HepG2 (cell line): ENCODE measurements at regions not wholly inside any gene's neighbourhood (a gene's known extent, or its start where the extent isn't known, plus 50 kb on each side); places are given as distances from the start of the nearest gene placed in this dataset.

Experiments used
- ATAC-seq: fragments of 200-7000 bp; cut with Tn5 transposase; 3 replicates; pipeline ENCODE4 v1.9.1; 2020; ENCODE audit warnings: mild to moderate bottlenecking, moderate library complexity
- BruUV-seq: library from RNA; stranded (reverse); fragments of 400-500 nt; replicated peaks from 2 replicates; lab custom pipeline; 2021; lab: Mats Ljungman, UMichigan
- CTCF ChIA-PET: fragments of 300-600 bp; formaldehyde crosslinking; extraction: SDS; loops from one replicate; lab custom pipeline; 2021; ENCODE audit warnings: low total read pairs, inconsistent platforms, low intra/inter-chr PET ratio; lab: Yijun Ruan, JAX
- POLR2A ChIA-PET: fragments of 350-600 bp; sonication (Branson Sonifier 250); formaldehyde crosslinking; loops from one replicate; lab custom pipeline; 2020; ENCODE audit warnings: antibody characterized with exemption, inconsistent platforms; lab: Yijun Ruan, JAX
- DNase-seq: peaks from one replicate; pipeline ENCODE4 v3.0.0-alpha.2; 2015; ENCODE audit warnings: low spot score
- FAIRE-seq: peaks from 3 replicates; lab custom pipeline; 2011; peaks lifted over from hg19 to GRCh38; lab: Jason Lieb, UNC
- H2AFZ ChIP-seq: one replicate; pipeline ENCODE4 v1.6.1; 2011; ENCODE audit warnings: low read length, inconsistent platforms
- H3K27ac ChIP-seq: fragments of 300-600 bp; 3 replicates; pipeline ENCODE4 v1.8.0; 2011; ENCODE audit warnings: mixed run types, mild to moderate bottlenecking, mixed read lengths, low read length, inconsistent platforms; ENCODE audit not compliant: insufficient read depth; ENCODE audit errors: extremely low read length
- H3K27me3 ChIP-seq, 2 experiments: fragments of 200-600 bp in 1 of 2; 2 replicates in 1 of 2; 3 replicates in 1 of 2; pipeline versions ENCODE4 v1.6.0 to v1.8.0; 2011; ENCODE audit warnings: low read length in 2 of 2, mild to moderate bottlenecking in 2 of 2, moderate library complexity in 2 of 2, inconsistent platforms in 1 of 2; ENCODE audit not compliant: insufficient read depth in 2 of 2, control insufficient read depth in 1 of 2
- H3K36me3 ChIP-seq, 2 experiments: fragments of 200-600 bp in 1 of 2; replicated peaks in 1 of 2; 2 replicates in 1 of 2; 3 replicates in 1 of 2; pipeline versions ENCODE4 v1.5.1 to v1.8.0; 2011; ENCODE audit warnings: low read length in 2 of 2, inconsistent platforms in 1 of 2; ENCODE audit not compliant: insufficient read depth in 2 of 2, control insufficient read depth in 1 of 2
- H3K4me1 ChIP-seq: 2 replicates; pipeline ENCODE4 v1.5.1; 2012; ENCODE audit warnings: low read length, inconsistent platforms; ENCODE audit not compliant: insufficient read depth
- H3K4me2 ChIP-seq: 2 replicates; pipeline ENCODE4 v1.6.0; 2011; ENCODE audit warnings: low read depth, low read length, inconsistent platforms
- H3K4me3 ChIP-seq, 3 experiments: fragments of 200-600 bp in 1 of 3; sonication (generic), shearing (Covaris generic) in 1 of 3; replicated peaks in 1 of 3; 2 replicates each; pipeline ENCODE4 v1.5.1; 2011 to 2016; ENCODE audit warnings: low read length in 3 of 3, inconsistent platforms in 2 of 3, low read depth in 2 of 3, mild to moderate bottlenecking in 2 of 3, control low read depth in 1 of 3, mixed read lengths in 1 of 3; ENCODE audit not compliant: insufficient read depth in 1 of 3
- H3K79me2 ChIP-seq: one replicate; pipeline ENCODE4 v1.6.1; 2011; ENCODE audit warnings: low read length, inconsistent platforms; ENCODE audit not compliant: insufficient read depth
- H3K9ac ChIP-seq: 2 replicates; pipeline ENCODE4 v1.6.0; 2011; ENCODE audit warnings: mild to moderate bottlenecking, low read depth, low read length, inconsistent platforms; ENCODE audit not compliant: insufficient read depth
- H3K9me3 ChIP-seq: 2 replicates; pipeline ENCODE4 v1.5.1; 2012; ENCODE audit warnings: mild to moderate bottlenecking, low read length
- H4K20me1 ChIP-seq: 2 replicates; pipeline ENCODE4 v1.6.0; 2011; ENCODE audit warnings: inconsistent platforms, mild to moderate bottlenecking, low read length, moderate library complexity; ENCODE audit not compliant: insufficient read depth
- GLMP ChIP-seq: sonication (generic); formaldehyde crosslinking; IDR thresholded peaks from 2 replicates; pipeline ENCODE4 v1.9.0; 2021; ENCODE audit warnings: missing genetic modification reagents, mild to moderate bottlenecking, borderline replicate concordance
- HDAC2 ChIP-seq: sonication (generic); formaldehyde crosslinking; IDR thresholded peaks from 2 replicates; pipeline ENCODE4 v1.4.0; 2020; ENCODE audit warnings: missing genetic modification reagents
- IRF9 ChIP-seq: sonication (generic); formaldehyde crosslinking; IDR thresholded peaks from 2 replicates; pipeline ENCODE4 v1.8.0; 2022; ENCODE audit warnings: missing genetic modification reagents, mild to moderate bottlenecking, borderline replicate concordance
- SAP130 ChIP-seq: IDR thresholded peaks from 2 replicates; pipeline ENCODE4 v1.6.1; 2016; ENCODE audit warnings: low read depth
- SRF ChIP-seq: IDR thresholded peaks from 2 replicates; pipeline ENCODE4 v1.6.1; 2011; ENCODE audit warnings: mild to moderate bottlenecking, low read depth, low read length, moderate library complexity
- TCF7L2 ChIP-seq: IDR thresholded peaks from 2 replicates; pipeline ENCODE4 v1.6.1; 2011; ENCODE audit warnings: mild to moderate bottlenecking, low read depth, low read length, moderate library complexity
- ZBTB40 ChIP-seq, 2 experiments: fragments of 450-650 bp in 1 of 2; sonication (generic) in 1 of 2; formaldehyde crosslinking in 1 of 2; IDR thresholded peaks; 2 replicates each; pipeline versions ENCODE4 v1.6.1 to v1.8.0; 2016 to 2022; ENCODE audit warnings: antibody characterized with exemption in 1 of 2, mild to moderate bottlenecking in 1 of 2, missing genetic modification reagents in 1 of 2
- ZNF282 ChIP-seq: fragments of 450-650 bp; IDR thresholded peaks from 2 replicates; pipeline ENCODE4 v1.6.1; 2018; ENCODE audit not compliant: partially characterized antibody
- ZNF660 ChIP-seq: sonication (generic); formaldehyde crosslinking; IDR thresholded peaks from 2 replicates; pipeline ENCODE4 v1.5.1; 2020; ENCODE audit warnings: mild to moderate bottlenecking, low read depth, missing genetic modification reagents, borderline replicate concordance
- WGBS: methylation state at CpG from one replicate; pipeline ENCODE4 v1.1.6; 2017; ENCODE audit warnings: low lambda C conversion rate; 5-methylcytosine and 5-hydroxymethylcytosine counted together
- in situ Hi-C: cut with HindIII; loops from 2 replicates; pipeline ENCODE4 v1.10.0; 2017; ENCODE audit warnings: low pct_unique_long_range_greater_than_20kb; ENCODE audit not compliant: extremely low pct_ligation_motif_present
- intact Hi-C: fragments of 100-400 bp; cut with micrococcal nuclease; formaldehyde crosslinking; loops from one replicate; pipeline ENCODE4 v1.10.0; 2022; ENCODE audit not compliant: unreplicated experiment

GRCh38 chr4:13980317-13981310 is 353.1 kb upstream of the BOD1L1 start:
- no peak overlapping the region for H3K4me3 ChIP-seq
- H3K27me3 ChIP-seq, result no peaks in the 10 kb centered on the region; a peak in 1 of 5 replicates
- WGBS, result 22% methylated on average over 8 of the region's 8 CpGs
- peaks cover 56% of the 10 kb centered on the region for H3K9me3 ChIP-seq
- BruUV-seq, result no TSS peak
- CTCF ChIA-PET, result no interaction called here
- POLR2A ChIA-PET, result no interaction called here
- intact Hi-C loops, result loop anchor here (5.0 kb wide), 1 partner anchor 272 kb away; no protein-coding TSS in a partner anchor
- no peak overlapping the region for H2AFZ ChIP-seq
- no peak for FAIRE-seq
- H4K20me1 ChIP-seq, result no peaks in the 10 kb centered on the region
- no peaks in the 10 kb centered on the region for H3K79me2 ChIP-seq
- H3K9ac ChIP-seq, result no peak overlapping the region
- in situ Hi-C loops, result no loop called here
- no peak for DNase-seq
- H3K4me1 ChIP-seq, result peaks cover 22% of the 10 kb centered on the region
- H3K27ac ChIP-seq, result no peak overlapping the region
- no peak for ATAC-seq
- H3K4me2 ChIP-seq, result no peak overlapping the region
- H3K36me3 ChIP-seq, result no peaks in the 10 kb centered on the region
- TF ChIP-seq TCF7L2 (no peak), ZNF282 (no peak), SRF (no peak), IRF9 (CRISPR knock-in tag) (no peak), ZBTB40 (IDR thresholded peaks at IDR 0.05) (no peak), ZBTB40 (CRISPR knock-in tag; IDR thresholded peaks at IDR 0.05) (no peak), ZNF660 (no peak), GLMP (CRISPR knock-in tag) (no peak), SAP130 (CRISPR knock-in tag) (no peak), HDAC2 (CRISPR knock-in tag) (no peak)
